Activated naive CD4-positive, alpha-beta T cell treated with anti-CD3 and anti-CD28 coated beads, Interleukin-2, amount 10 ng/mL, durations not matched to agents 7 days and 5 days (primary cell): ENCODE measurements at regions not wholly inside any gene's neighbourhood (a gene's known extent, or its start where the extent isn't known, plus 50 kb on each side); places are given as distances from the start of the nearest gene placed in this dataset.
"Not testable (repeated sequence)": the region's sequence is repeated elsewhere in the genome, so short reads cannot be mapped to it uniquely, and the experiment has no call there.

ENCODE experiments used
- CTCF ChIA-PET: fragments of 350-600 bp; sonication (Branson Sonifier 250); formaldehyde crosslinking; loops from one replicate; lab custom pipeline; 2021; ENCODE audit warnings: antibody characterized with exemption; lab: Charles Lee
- DNase-seq: peaks from one replicate; pipeline ENCODE4 v3.0.0-alpha.2; 2020
- H3K27ac Mint-ChIP-seq: one replicate; pipeline ENCODE4 v1.8.0; 2021; ENCODE audit warnings: mild to moderate bottlenecking, moderate library complexity, mixed read lengths
- H3K27me3 Mint-ChIP-seq: one replicate; pipeline ENCODE4 v1.8.0; 2021; ENCODE audit warnings: mild to moderate bottlenecking, mixed read lengths
- H3K36me3 Mint-ChIP-seq: one replicate; pipeline ENCODE4 v1.8.0; 2021; ENCODE audit warnings: mixed read lengths
- H3K4me1 Mint-ChIP-seq: one replicate; pipeline ENCODE4 v1.8.0; 2021; ENCODE audit warnings: mixed read lengths
- H3K4me3 Mint-ChIP-seq: one replicate; pipeline ENCODE4 v1.8.0; 2021; ENCODE audit warnings: mild to moderate bottlenecking, moderate library complexity, mixed read lengths
- H3K9me3 Mint-ChIP-seq: one replicate; pipeline ENCODE4 v1.8.0; 2021; ENCODE audit warnings: mixed read lengths

GRCh38 chr4:125184116-125184515 is 130.6 kb upstream of the FAT4 start:
- H3K36me3 Mint-ChIP-seq: no peaks in the 10 kb centered on the region
- no peak overlapping the region for H3K4me3 Mint-ChIP-seq
- H3K4me1 Mint-ChIP-seq: no peaks in the 10 kb centered on the region
- CTCF ChIA-PET: no interaction called here
- H3K27ac Mint-ChIP-seq: no peak overlapping the region
- H3K27me3 Mint-ChIP-seq: no peaks in the 10 kb centered on the region
- H3K9me3 Mint-ChIP-seq: peaks cover 1% of the 10 kb centered on the region
- no peak for DNase-seq

GRCh38 chr4:125181804-125182203 is 133.0 kb upstream of the FAT4 start:
- Mint-ChIP-seq H3K27me3 (no peaks in the 10 kb centered on the region), H3K4me1 (no peaks in the 10 kb centered on the region), H3K4me3 (no peak overlapping the region), H3K36me3 (no peaks in the 10 kb centered on the region), H3K9me3 (no peaks in the 10 kb centered on the region), H3K27ac (no peak overlapping the region)
- CTCF ChIA-PET: no interaction called here
- DNase-seq: no peak

- Mint-ChIP-seq H3K4me3 (no peak overlapping the region), H3K27me3 (no peaks in the 10 kb centered on the region), H3K9me3 (no peaks in the 10 kb centered on the region), H3K27ac (no peak overlapping the region), H3K4me1 (no peaks in the 10 kb centered on the region), H3K36me3 (no peaks in the 10 kb centered on the region)
- CTCF ChIA-PET: no interaction called here
- no peak for DNase-seq
Measured at GRCh38 chr4:125179727-125180126, 135.0 kb upstream of the FAT4 start.

DNA sequence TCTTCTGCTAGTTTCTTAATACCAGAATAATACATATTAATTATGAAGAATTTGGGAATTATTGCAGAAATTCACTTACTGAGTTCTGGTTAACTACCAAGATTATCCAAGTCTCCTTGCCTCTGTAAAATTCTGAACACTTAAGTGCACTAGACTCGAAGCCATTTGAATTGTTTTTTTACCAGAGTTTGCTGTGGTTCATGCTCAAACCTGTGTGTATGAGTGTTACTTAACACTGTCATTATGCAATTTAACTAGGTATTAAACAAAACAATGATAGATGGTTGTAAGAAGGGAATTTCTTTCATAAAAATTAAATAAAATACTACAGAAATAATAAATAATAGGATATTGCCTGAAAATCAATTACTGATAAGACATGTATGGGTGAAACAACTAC is 145.6 kb upstream of the FAT4 start:
- Mint-ChIP-seq H3K4me1 (no peaks in the 10 kb centered on the region), H3K27me3 (no peaks in the 10 kb centered on the region), H3K36me3 (no peaks in the 10 kb centered on the region), H3K27ac (no peak overlapping the region), H3K4me3 (no peak overlapping the region), H3K9me3 (no peaks in the 10 kb centered on the region)
- CTCF ChIA-PET: no interaction called here
- no peak for DNase-seq

GRCh38 chr4:125168531-125168930 is 146.2 kb upstream of the FAT4 start:
- Mint-ChIP-seq H3K4me3 (no peak overlapping the region), H3K27ac (no peak overlapping the region), H3K9me3 (no peaks in the 10 kb centered on the region), H3K4me1 (no peaks in the 10 kb centered on the region), H3K36me3 (no peaks in the 10 kb centered on the region), H3K27me3 (no peaks in the 10 kb centered on the region)
- CTCF ChIA-PET: no interaction called here
- no peak for DNase-seq

- DNase-seq, H3K27me3 Mint-ChIP-seq, H3K9me3 Mint-ChIP-seq, H3K27ac Mint-ChIP-seq, H3K4me1 Mint-ChIP-seq, H3K4me3 Mint-ChIP-seq, H3K36me3 Mint-ChIP-seq, CTCF ChIA-PET: not testable (repeated sequence)
Measured at GRCh38 chr4:125166012-125166411, 148.7 kb upstream of the FAT4 start.

- Mint-ChIP-seq H3K36me3 (no peaks in the 10 kb centered on the region), H3K4me3 (no peak overlapping the region), H3K9me3 (peaks cover 4% of the 10 kb centered on the region), H3K4me1 (no peaks in the 10 kb centered on the region), H3K27me3 (no peaks in the 10 kb centered on the region), H3K27ac (no peak overlapping the region)
- no peak for DNase-seq
- CTCF ChIA-PET: interaction anchor here (0.6 kb wide), 1 partner anchor 19 kb away, joined by 3 read pairs; no protein-coding TSS in a partner anchor
Measured at GRCh38 chr4:125159001-125159400, 155.8 kb upstream of the FAT4 start.

DNA sequence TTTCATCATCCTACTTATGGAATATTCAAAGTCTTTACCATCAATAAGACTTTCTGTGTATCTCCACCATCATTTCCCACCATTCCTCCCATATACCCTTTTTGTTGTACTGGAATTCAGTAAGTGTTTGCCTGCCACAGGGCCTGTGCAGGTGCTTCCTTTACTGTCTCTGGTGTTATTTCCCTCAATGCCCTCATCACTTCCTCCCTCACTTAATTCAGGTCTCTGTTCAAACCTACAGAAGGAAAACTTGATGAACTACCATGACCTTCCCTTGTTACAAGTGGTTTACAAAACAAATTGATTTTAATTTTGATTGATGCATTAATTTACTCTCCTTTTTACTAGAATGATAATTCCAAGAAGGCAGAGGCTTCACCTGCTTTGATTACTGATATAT is 159.5 kb upstream of the FAT4 start:
- H3K4me1 Mint-ChIP-seq: no peaks in the 10 kb centered on the region

GRCh38 chr4:125140966-125141495 is 173.7 kb upstream of the FAT4 start:
- Mint-ChIP-seq H3K4me3 (no peak overlapping the region), H3K36me3 (no peaks in the 10 kb centered on the region), H3K27ac (no peak overlapping the region), H3K4me1 (no peaks in the 10 kb centered on the region), H3K27me3 (no peaks in the 10 kb centered on the region), H3K9me3 (no peaks in the 10 kb centered on the region)
- CTCF ChIA-PET: no interaction called here
- no peak for DNase-seq

More for the DNA sequence above, 159.5 kb upstream of the FAT4 start:
- DNase-seq: no peak
- H3K36me3 Mint-ChIP-seq: no peaks in the 10 kb centered on the region
- H3K4me3 Mint-ChIP-seq: no peak overlapping the region
- H3K27me3 Mint-ChIP-seq: no peaks in the 10 kb centered on the region
- peaks cover 2% of the 10 kb centered on the region for H3K9me3 Mint-ChIP-seq
- CTCF ChIA-PET: no interaction called here
- no peak overlapping the region for H3K27ac Mint-ChIP-seq

GRCh38 chr4:125135652-125136051 is 179.1 kb upstream of the FAT4 start:
- Mint-ChIP-seq H3K4me1 (no peaks in the 10 kb centered on the region), H3K36me3 (no peaks in the 10 kb centered on the region), H3K9me3 (no peaks in the 10 kb centered on the region), H3K27me3 (no peaks in the 10 kb centered on the region), H3K4me3 (no peak overlapping the region), H3K27ac (no peak overlapping the region)
- DNase-seq: no peak
- CTCF ChIA-PET: no interaction called here

DNA sequence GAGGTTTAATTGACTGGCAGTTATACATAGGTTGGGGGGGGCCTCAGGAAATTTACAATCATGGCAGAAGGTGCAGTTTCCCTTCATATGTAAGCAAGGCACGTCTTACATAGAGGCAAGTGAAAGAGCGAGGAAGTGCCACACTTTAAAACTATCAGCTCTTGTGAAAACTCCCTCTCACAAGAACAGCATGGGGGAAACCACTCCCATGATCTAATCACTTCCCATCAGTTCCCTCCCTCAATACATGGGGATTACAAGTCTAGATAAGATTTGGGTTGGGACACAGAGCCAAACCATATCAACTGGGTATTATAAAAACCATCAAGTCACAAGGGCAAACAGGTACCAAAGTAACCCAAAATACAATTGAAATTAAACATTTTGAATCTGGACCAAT is 182.0 kb upstream of the FAT4 start:
- H3K4me1 Mint-ChIP-seq: no peaks in the 10 kb centered on the region
- H3K9me3 Mint-ChIP-seq: no peaks in the 10 kb centered on the region
- CTCF ChIA-PET: no interaction called here
- no peak overlapping the region for H3K27ac Mint-ChIP-seq
- no peak for DNase-seq
- H3K4me3 Mint-ChIP-seq: no peak overlapping the region
- H3K36me3 Mint-ChIP-seq: no peaks in the 10 kb centered on the region
- H3K27me3 Mint-ChIP-seq: no peaks in the 10 kb centered on the region

GRCh38 chr4:125131891-125132680 is 182.7 kb upstream of the FAT4 start:
- Mint-ChIP-seq H3K4me1 (no peaks in the 10 kb centered on the region), H3K36me3 (no peaks in the 10 kb centered on the region), H3K27ac (no peak overlapping the region), H3K27me3 (no peaks in the 10 kb centered on the region), H3K4me3 (no peak overlapping the region), H3K9me3 (no peaks in the 10 kb centered on the region)
- CTCF ChIA-PET: no interaction called here
- DNase-seq: no peak

DNA sequence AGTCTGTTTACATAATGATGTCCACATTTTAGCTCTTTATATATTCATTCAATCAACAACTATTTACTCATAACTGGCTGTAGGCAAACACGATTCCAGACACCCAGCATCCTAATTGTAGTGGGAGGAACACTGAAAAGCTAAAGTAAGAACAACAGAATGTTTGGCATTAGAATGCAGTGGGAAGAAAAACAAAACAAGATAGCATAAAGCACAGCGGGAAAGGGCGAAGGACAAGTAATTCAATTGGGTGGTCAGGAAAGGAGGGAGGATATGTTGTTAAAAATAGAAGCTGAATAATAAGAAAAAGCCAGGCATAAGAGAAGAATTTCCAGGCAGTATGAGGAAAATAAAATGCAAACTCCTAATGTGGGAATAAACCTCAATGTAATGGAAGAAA is 189.5 kb upstream of the FAT4 start:
- Mint-ChIP-seq H3K36me3 (no peaks in the 10 kb centered on the region), H3K27ac (no peak overlapping the region), H3K9me3 (no peaks in the 10 kb centered on the region), H3K4me3 (no peak overlapping the region), H3K27me3 (no peaks in the 10 kb centered on the region), H3K4me1 (no peaks in the 10 kb centered on the region)
- DNase-seq: no peak
- CTCF ChIA-PET: no interaction called here

DNA sequence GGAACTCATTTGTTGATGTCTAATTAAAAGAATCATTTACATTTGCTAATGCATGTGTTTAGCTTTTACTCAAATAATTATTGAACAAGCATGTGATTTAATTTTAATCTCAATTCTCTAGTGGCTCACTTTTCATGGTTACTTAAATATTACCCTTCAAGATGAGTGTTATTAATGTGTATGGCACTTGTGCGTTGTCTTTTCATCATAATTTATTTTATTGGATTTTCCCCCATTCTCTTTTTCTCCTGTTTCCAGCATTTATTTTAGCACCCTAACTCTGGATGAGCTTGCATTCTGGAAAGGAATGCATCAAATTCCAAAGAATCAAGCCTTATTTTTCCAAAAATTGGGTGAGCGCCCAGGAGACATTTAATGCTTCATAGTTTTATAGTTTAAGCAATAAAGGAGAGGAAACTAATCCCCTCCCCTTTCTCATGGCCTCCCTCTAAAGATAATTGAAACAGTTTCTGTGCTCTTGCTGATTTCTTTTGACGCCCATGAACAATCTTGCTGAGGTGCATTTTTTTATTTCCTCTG is 191.1 kb upstream of the FAT4 start:
- DNase-seq: no peak
- no peaks in the 10 kb centered on the region for H3K4me1 Mint-ChIP-seq
- CTCF ChIA-PET: no interaction called here

GRCh38 chr4:125121581-125121980 is 193.2 kb upstream of the FAT4 start:
- Mint-ChIP-seq H3K4me3 (no peak overlapping the region), H3K36me3 (no peaks in the 10 kb centered on the region), H3K27ac (no peak overlapping the region), H3K9me3 (no peaks in the 10 kb centered on the region), H3K4me1 (no peaks in the 10 kb centered on the region), H3K27me3 (no peaks in the 10 kb centered on the region)
- CTCF ChIA-PET: no interaction called here
- DNase-seq: no peak

More for the DNA sequence above, 191.1 kb upstream of the FAT4 start:
- Mint-ChIP-seq H3K9me3 (no peaks in the 10 kb centered on the region), H3K36me3 (no peaks in the 10 kb centered on the region), H3K27ac (no peak overlapping the region), H3K27me3 (no peaks in the 10 kb centered on the region), H3K4me3 (no peak overlapping the region)
